ENCODE measurements at regions not wholly inside any gene's neighbourhood (a gene's known extent, or its start where the extent isn't known, plus 50 kb on each side); places are given as distances from the start of the nearest gene placed in this dataset.

DNA sequence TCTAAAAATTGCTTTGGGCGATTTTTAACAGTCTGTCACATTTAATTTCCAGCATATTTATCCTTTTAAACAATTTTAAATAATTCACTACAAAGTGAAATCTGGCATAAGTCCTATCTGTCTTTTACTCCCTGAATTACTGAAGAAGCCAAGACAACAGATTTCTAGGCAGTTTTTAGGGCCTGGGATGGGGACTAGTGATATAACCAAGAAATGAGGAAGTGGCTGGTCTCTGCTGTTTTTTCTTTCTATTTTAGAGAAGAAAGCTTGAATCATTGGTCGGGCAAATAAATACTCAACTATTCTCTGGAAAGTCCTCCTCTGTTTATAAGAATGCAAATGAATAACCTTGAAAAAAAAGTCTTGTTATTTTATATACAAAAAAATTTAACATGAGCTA, 79.7 kb upstream of the SSBP2 start:
- no peak for DNase-seq (ENCODE audit: low read depth, low spot score)
- Histone ChIP-seq H3K9me3 (replicated peaks; ENCODE audit: control insufficient read depth, insufficient read depth, low read length) (no peaks in the 10 kb centered on the region), H3K9ac (ENCODE audit: control insufficient read depth, insufficient read depth, low read length) (no peak overlapping the region), H3K36me3 (ENCODE audit: control insufficient read depth in 2 of 2, insufficient read depth in 2 of 2, low read length in 1 of 2) (no peaks in the 10 kb centered on the region), H2AFZ (ENCODE audit: control insufficient read depth, low read depth, low read length) (no peak overlapping the region), H4K20me1 (ENCODE audit: control insufficient read depth, insufficient read depth) (no peaks in the 10 kb centered on the region), H3K4me1 (ENCODE audit: control insufficient read depth, insufficient read depth, low read length) (no peaks in the 10 kb centered on the region), H3K79me2 (ENCODE audit: control insufficient read depth, insufficient read depth, low read length) (no peaks in the 10 kb centered on the region), H3K27ac (ENCODE audit: control insufficient read depth, insufficient read depth) (no peak overlapping the region), H3K4me3 (no peak overlapping the region), H3K4me2 (ENCODE audit: control insufficient read depth, insufficient read depth) (no peak overlapping the region), H3K27me3 (replicated peaks in 1 of 2; ENCODE audit: control insufficient read depth in 2 of 2, insufficient read depth in 2 of 2, low read length in 1 of 2) (no peaks in the 10 kb centered on the region)
- BruUV-seq (replicated peaks) = no TSS peak
- no peak for FAIRE-seq
- ChIA-PET SMC1A (ENCODE audit: uncharacterized antibody, unreplicated experiment) (interaction anchor here (0.8 to 1.9 kb wide), 5 partner anchors 20 to 395 kb away, joined by 3 to 6 read pairs (median 3); no protein-coding TSS in a partner anchor), POLR2A (interaction anchor here (0.8 to 1.2 kb wide), 2 partner anchors 9 to 20 kb away, joined by 3 read pairs; no protein-coding TSS in a partner anchor), CTCF (interaction anchor here (0.9 to 1.5 kb wide), 7 partner anchors 8 to 404 kb away, joined by 3 to 6 read pairs (median 3); no protein-coding TSS in a partner anchor), RAD21 (ENCODE audit: unreplicated experiment) (interaction anchor here (1.5 kb wide), 1 partner anchor 21 kb away, joined by 4 read pairs; no protein-coding TSS in a partner anchor)
- 12% methylated on average over 2 of the region's 2 CpGs for WGBS (ENCODE audit: insufficient coverage, insufficient replicate concordance, low lambda C conversion rate, missing lambda C conversion rate)
- in situ Hi-C loops (cut with MboI) = no loop called here
- ATAC-seq = peak; percentile 62
- intact Hi-C loops (cut with micrococcal nuclease; ENCODE audit: unreplicated experiment) = no loop called here
- TF ChIP-seq IKZF1 (conservative IDR thresholded peaks at IDR 0.05) (no peak), ZBED1 (IDR thresholded peaks at IDR 0.05; ENCODE audit: borderline replicate concordance) (no peak), SPI1 (IDR thresholded peaks at IDR 0.05; ENCODE audit: borderline replicate concordance, insufficient read depth, low read depth, low read length) (peak; percentile 93)

DNA sequence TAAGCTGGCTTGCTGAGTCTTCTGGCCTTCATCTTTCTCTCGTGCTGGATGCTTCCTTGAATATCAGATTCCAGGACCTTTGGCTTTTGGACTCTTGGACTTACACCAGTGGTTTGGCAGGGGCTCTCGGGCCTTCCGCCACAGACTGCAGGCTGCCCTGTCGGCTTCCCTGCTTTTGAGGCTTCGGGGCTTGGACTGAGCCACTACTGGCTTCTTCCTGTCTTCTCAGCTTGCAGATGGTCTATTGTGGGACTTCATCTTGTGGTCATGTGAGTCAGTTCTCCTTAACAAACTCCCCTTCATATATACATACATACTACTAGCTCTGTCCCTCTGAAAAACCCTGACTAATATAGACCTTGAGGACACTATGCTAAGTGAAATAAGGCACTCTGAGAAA, 78.3 kb upstream of the SSBP2 start:
- in situ Hi-C loops (cut with MboI) = no loop called here
- DNase-seq (ENCODE audit: low read depth, low spot score) (no peak), ATAC-seq (no peak), FAIRE-seq (no peak)
- POLR2A ChIA-PET = no interaction called here
- Histone ChIP-seq H2AFZ (ENCODE audit: control insufficient read depth, low read depth, low read length) (no peak overlapping the region), H3K4me1 (ENCODE audit: control insufficient read depth, insufficient read depth, low read length) (no peaks in the 10 kb centered on the region), H3K9me3 (replicated peaks; ENCODE audit: control insufficient read depth, insufficient read depth, low read length) (no peaks in the 10 kb centered on the region), H3K9ac (ENCODE audit: control insufficient read depth, insufficient read depth, low read length) (no peak overlapping the region), H4K20me1 (ENCODE audit: control insufficient read depth, insufficient read depth) (no peaks in the 10 kb centered on the region), H3K79me2 (ENCODE audit: control insufficient read depth, insufficient read depth, low read length) (no peaks in the 10 kb centered on the region), H3K4me3 (no peak overlapping the region), H3K27ac (ENCODE audit: control insufficient read depth, insufficient read depth) (no peak overlapping the region), H3K36me3 (ENCODE audit: control insufficient read depth in 2 of 2, insufficient read depth in 2 of 2, low read length in 1 of 2) (no peaks in the 10 kb centered on the region), H3K27me3 (replicated peaks in 1 of 2; ENCODE audit: control insufficient read depth in 2 of 2, insufficient read depth in 2 of 2, low read length in 1 of 2) (no peaks in the 10 kb centered on the region), H3K4me2 (ENCODE audit: control insufficient read depth, insufficient read depth) (no peak overlapping the region)
- intact Hi-C loops (cut with micrococcal nuclease; ENCODE audit: unreplicated experiment) = no loop called here
- RAD21 ChIA-PET (ENCODE audit: unreplicated experiment) = interaction anchor here (1.5 kb wide), 1 partner anchor 22 kb away, joined by 4 read pairs; no protein-coding TSS in a partner anchor
- SMC1A ChIA-PET (ENCODE audit: uncharacterized antibody, unreplicated experiment) = interaction anchor here (1.1 kb wide), 1 partner anchor 9 kb away, joined by 4 read pairs; no protein-coding TSS in a partner anchor
- 77% methylated on average over 5 of the region's 5 CpGs for WGBS (ENCODE audit: insufficient coverage, insufficient replicate concordance, low lambda C conversion rate, missing lambda C conversion rate)
- no peak for TF ChIP-seq MEF2B (IDR thresholded peaks at IDR 0.05; ENCODE audit: partially characterized antibody, poor library complexity, severe bottlenecking)
- no peak for TF ChIP-seq RFX5 (IDR thresholded peaks at IDR 0.05; ENCODE audit: low read depth, low read length)
- TF ChIP-seq, protein P1, sequence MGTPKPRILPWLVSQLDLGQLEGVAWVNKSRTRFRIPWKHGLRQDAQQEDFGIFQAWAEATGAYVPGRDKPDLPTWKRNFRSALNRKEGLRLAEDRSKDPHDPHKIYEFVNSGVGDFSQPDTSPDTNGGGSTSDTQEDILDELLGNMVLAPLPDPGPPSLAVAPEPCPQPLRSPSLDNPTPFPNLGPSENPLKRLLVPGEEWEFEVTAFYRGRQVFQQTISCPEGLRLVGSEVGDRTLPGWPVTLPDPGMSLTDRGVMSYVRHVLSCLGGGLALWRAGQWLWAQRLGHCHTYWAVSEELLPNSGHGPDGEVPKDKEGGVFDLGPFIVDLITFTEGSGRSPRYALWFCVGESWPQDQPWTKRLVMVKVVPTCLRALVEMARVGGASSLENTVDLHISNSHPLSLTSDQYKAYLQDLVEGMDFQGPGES (IDR thresholded peaks at IDR 0.05) = no peak
- BruUV-seq (replicated peaks) = no TSS peak
- CTCF ChIA-PET = interaction anchor here (1.0 to 1.7 kb wide), 3 partner anchors 10 to 336 kb away, joined by 3 to 4 read pairs (median 4); no protein-coding TSS in a partner anchor

All from GM12878 (cell line).